ENCODE measurements at regions not wholly inside any gene's neighbourhood (a gene's known extent, or its start where the extent isn't known, plus 50 kb on each side); places are given as distances from the start of the nearest gene placed in this dataset.

DNA sequence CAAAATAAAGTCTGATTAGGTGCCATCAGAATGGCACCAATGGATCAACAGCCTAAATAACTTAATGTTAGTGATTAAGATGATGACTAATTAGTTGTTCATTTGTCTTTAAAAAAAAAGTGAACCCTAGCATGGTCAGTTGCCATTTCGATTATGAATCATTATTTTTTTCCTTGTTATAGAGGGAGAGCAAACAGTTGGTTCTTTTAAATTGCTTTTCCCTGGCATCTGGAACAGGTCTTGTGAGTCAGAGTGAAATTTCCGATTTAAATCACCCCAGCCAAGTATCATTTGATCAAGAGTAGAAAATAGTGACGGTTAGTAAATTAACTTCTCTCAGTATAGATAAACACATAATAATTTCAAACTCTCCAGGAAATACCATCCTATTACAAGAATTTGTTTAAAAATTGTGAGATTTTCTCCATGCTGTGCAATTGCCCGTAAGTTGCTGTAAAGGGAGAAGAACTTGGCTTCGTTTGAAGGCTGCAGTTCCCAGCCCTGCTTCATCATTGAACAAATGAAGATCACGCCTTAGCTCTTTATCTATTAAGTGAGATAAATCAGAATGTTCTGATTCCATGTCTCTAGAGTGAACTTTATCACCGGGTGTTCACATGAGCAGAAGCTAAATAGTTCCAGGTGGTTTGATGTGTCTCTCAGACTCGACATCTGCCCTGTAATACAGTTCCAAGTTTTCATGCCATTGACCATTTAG lies 741.3 kb downstream of the DOK5 start:
- no peak for DNase-seq (ENCODE audit: low spot score)
- TF ChIP-seq, protein P1, sequence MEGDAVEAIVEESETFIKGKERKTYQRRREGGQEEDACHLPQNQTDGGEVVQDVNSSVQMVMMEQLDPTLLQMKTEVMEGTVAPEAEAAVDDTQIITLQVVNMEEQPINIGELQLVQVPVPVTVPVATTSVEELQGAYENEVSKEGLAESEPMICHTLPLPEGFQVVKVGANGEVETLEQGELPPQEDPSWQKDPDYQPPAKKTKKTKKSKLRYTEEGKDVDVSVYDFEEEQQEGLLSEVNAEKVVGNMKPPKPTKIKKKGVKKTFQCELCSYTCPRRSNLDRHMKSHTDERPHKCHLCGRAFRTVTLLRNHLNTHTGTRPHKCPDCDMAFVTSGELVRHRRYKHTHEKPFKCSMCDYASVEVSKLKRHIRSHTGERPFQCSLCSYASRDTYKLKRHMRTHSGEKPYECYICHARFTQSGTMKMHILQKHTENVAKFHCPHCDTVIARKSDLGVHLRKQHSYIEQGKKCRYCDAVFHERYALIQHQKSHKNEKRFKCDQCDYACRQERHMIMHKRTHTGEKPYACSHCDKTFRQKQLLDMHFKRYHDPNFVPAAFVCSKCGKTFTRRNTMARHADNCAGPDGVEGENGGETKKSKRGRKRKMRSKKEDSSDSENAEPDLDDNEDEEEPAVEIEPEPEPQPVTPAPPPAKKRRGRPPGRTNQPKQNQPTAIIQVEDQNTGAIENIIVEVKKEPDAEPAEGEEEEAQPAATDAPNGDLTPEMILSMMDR (IDR thresholded peaks at IDR 0.05; ENCODE audit: extremely low read depth, insufficient read depth, missing control alignments): no peak
- in situ Hi-C loops (cut with MboI; ENCODE audit: low pct_unique_long_range_greater_than_20kb, low sequenced_read_pairs, unreplicated experiment): no loop called here

DNA sequence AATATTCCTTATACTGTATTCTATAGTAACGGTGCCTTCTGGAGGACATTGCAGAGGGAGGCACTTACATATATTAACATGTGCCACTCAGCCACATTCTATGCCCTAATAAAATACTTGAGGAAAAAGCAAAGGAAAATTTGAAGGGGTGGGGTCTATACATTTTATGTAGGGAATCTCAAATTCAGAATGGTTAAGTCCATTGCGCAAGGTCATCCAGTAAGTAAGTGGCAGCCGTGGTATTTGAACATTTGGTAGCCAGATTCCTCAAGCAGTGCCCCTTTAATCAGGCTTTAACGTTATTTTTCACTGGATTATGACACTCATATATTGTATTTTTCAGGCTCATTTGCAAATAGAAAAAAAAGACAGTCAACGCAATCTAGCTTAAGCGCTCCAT lies 738.3 kb downstream of the DOK5 start:
- DNase-seq (ENCODE audit: low spot score): no peak
- TF ChIP-seq, protein P1 (IDR thresholded peaks at IDR 0.05; ENCODE audit: extremely low read depth, insufficient read depth, missing control alignments): no peak
- in situ Hi-C loops (cut with MboI; ENCODE audit: low pct_unique_long_range_greater_than_20kb, low sequenced_read_pairs, unreplicated experiment): no loop called here

DNA sequence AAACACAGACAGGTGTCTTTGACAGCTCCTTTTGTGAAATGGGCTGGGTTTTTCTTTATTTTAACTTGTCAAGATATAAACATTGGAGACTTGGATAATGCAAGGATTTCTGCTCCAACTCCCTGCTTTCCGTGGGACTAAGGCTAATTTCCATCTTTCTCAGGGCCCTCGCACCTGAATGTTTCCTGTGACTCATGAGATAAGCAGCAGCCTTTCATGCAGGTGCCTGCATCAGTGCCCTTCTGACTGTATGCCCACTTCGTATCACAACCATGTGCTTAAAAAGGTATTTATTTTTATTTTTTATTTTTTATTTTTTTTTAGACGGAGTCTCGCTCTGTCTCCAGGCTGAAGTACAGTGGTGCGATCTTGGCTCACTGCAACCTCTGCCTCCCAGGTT lies 736.1 kb downstream of the DOK5 start:
- no peak for DNase-seq (ENCODE audit: low spot score)
- in situ Hi-C loops (cut with MboI; ENCODE audit: low pct_unique_long_range_greater_than_20kb, low sequenced_read_pairs, unreplicated experiment): no loop called here
- TF ChIP-seq, protein P1 (IDR thresholded peaks at IDR 0.05; ENCODE audit: extremely low read depth, insufficient read depth, missing control alignments): no peak

GRCh38 chr20:55205665-55206064 lies 730.3 kb downstream of the DOK5 start:
- DNase-seq (ENCODE audit: low spot score): no peak
- in situ Hi-C loops (cut with MboI; ENCODE audit: low pct_unique_long_range_greater_than_20kb, low sequenced_read_pairs, unreplicated experiment): no loop called here
- TF ChIP-seq, protein P1 (IDR thresholded peaks at IDR 0.05; ENCODE audit: extremely low read depth, insufficient read depth, missing control alignments): no peak

- in situ Hi-C loops (cut with MboI; ENCODE audit: low pct_unique_long_range_greater_than_20kb, low sequenced_read_pairs, unreplicated experiment): no loop called here
- DNase-seq (ENCODE audit: low spot score): no peak
- TF ChIP-seq, protein P1 (IDR thresholded peaks at IDR 0.05; ENCODE audit: extremely low read depth, insufficient read depth, missing control alignments): no peak
These were observed 724.9 kb downstream of the DOK5 start for GRCh38 chr20:55200317-55200716.

- in situ Hi-C loops (cut with MboI; ENCODE audit: low pct_unique_long_range_greater_than_20kb, low sequenced_read_pairs, unreplicated experiment): no loop called here
- TF ChIP-seq, protein P1 (IDR thresholded peaks at IDR 0.05; ENCODE audit: extremely low read depth, insufficient read depth, missing control alignments): no peak
- DNase-seq (ENCODE audit: low spot score): no peak
These were observed 719.6 kb downstream of the DOK5 start for GRCh38 chr20:55194947-55195346.

Data from GM13977 (cell line).